ENCODE measurements at regions not wholly inside any gene's neighbourhood (a gene's known extent, or its start where the extent isn't known, plus 50 kb on each side); places are given as distances from the start of the nearest gene placed in this dataset.

DNA sequence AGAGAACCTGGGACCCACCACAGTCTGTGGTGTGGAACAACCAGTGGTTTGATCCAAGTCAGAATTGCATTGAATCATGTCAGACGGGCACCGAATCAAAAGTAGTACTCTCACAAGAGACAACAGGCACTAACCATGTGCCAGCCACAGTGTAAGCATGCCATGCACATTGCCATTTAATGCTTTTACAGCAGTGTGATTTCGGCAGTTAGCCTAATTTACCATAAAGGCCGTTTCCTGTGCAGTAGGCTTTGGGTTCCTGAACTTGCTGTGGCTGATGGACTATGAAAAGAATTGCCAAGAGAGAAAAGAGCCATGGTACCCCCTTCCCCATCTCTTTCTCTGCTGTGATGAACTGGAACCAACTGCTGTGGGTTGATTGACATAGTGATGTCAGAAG lies 540.6 kb downstream of the EBF1 start:
- POLR2A ChIA-PET, result no interaction called here
- TF ChIP-seq, protein P1, sequence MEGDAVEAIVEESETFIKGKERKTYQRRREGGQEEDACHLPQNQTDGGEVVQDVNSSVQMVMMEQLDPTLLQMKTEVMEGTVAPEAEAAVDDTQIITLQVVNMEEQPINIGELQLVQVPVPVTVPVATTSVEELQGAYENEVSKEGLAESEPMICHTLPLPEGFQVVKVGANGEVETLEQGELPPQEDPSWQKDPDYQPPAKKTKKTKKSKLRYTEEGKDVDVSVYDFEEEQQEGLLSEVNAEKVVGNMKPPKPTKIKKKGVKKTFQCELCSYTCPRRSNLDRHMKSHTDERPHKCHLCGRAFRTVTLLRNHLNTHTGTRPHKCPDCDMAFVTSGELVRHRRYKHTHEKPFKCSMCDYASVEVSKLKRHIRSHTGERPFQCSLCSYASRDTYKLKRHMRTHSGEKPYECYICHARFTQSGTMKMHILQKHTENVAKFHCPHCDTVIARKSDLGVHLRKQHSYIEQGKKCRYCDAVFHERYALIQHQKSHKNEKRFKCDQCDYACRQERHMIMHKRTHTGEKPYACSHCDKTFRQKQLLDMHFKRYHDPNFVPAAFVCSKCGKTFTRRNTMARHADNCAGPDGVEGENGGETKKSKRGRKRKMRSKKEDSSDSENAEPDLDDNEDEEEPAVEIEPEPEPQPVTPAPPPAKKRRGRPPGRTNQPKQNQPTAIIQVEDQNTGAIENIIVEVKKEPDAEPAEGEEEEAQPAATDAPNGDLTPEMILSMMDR (IDR thresholded peaks at IDR 0.05; ENCODE audit: control extremely low read depth, extremely low read depth, low read depth, missing control alignments), result no peak
- DNase-seq (ENCODE audit: extremely low spot score), result no peak
- CTCF ChIA-PET, result interaction anchor here (2.2 kb wide), 1 partner anchor 8 kb away, joined by 5 read pairs; no protein-coding TSS in a partner anchor

DNA sequence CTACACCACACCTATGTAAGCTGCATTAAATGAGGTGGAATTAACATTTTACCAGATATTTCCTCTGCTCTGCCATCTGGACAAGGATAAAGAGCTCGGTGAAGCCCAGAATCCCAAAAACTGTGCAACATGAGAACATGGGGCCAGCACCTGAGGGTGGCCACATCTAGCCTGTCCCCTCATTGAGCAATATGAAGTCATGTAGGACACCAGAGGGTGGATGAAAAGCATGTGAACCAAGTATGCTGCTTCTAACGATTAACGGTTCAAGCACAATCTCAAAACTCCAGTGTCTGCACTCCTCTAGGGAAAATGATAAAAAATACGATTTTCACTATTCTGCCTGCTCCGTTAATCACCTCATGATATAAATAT lies 545.8 kb downstream of the EBF1 start:
- TF ChIP-seq, protein P1 (IDR thresholded peaks at IDR 0.05; ENCODE audit: control extremely low read depth, extremely low read depth, low read depth, missing control alignments), result no peak
- no peak for DNase-seq (ENCODE audit: extremely low spot score)
- ChIA-PET CTCF (no interaction called here), POLR2A (no interaction called here)

DNA sequence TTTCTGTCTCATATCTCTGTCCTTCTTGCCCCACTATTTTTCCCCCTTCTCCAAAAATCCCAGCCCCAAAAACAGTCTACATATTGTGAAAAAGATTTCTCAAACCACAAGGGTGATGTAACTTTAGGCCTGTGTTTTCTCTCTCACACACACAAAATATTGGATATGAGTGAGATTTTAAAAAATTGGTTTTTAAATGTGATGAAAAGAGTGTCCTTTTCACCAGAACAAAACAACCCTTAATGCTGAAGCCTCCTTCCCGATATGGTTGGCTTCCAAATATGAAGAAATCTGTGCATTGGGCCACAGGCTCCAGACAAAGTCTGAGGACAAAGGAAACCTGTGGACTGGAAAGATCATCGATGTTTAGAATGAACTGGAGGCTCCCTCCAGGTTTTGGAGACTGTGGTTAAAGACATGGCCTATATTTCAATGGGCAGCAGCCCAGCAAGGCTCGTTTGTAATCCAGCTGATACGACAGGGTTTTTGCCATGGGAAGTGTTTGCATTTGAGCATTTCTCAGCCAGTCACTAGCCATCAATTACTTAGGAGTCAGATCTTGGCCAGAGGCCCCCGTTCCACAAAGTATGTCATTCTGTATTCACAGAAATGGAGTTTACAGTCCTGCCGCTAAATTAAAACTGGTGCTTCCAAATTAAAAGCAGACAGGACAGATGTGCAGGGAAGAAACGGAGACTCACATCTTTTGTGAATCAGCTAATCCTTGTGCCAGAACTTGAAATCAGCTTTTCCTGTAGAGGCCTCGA lies 546.3 kb downstream of the EBF1 start:
- no peak for DNase-seq (ENCODE audit: extremely low spot score)
- POLR2A ChIA-PET, result no interaction called here

DNA sequence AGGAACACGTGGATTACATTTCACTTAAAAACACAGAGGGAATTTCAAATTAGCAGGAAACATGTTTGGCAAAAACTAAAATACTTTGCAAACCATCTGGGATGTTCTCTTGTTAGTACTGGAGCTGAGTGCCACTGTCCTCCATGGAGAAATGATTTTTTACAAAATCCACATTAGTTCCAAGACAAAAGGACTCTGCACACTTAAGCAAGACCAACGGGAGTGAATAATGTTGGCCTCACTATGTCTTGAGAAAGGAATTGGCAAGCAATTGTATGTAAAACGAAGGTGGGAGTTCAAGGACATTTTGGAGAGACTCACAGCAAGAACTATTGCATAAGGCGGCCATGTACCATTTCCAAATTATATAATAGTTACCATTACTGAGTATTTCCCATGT lies 547.5 kb downstream of the EBF1 start:
- DNase-seq (ENCODE audit: extremely low spot score), result no peak
- ChIA-PET POLR2A (no interaction called here), CTCF (no interaction called here)
- TF ChIP-seq, protein P1 (IDR thresholded peaks at IDR 0.05; ENCODE audit: control extremely low read depth, extremely low read depth, low read depth, missing control alignments), result no peak

More for the DNA sequence above, 546.3 kb downstream of the EBF1 start:
- CTCF ChIA-PET, result interaction anchor here (1.0 kb wide), 1 partner anchor 19 kb away, joined by 3 read pairs; no protein-coding TSS in a partner anchor
- TF ChIP-seq, protein P1 (IDR thresholded peaks at IDR 0.05; ENCODE audit: control extremely low read depth, extremely low read depth, low read depth, missing control alignments), result no peak

DNA sequence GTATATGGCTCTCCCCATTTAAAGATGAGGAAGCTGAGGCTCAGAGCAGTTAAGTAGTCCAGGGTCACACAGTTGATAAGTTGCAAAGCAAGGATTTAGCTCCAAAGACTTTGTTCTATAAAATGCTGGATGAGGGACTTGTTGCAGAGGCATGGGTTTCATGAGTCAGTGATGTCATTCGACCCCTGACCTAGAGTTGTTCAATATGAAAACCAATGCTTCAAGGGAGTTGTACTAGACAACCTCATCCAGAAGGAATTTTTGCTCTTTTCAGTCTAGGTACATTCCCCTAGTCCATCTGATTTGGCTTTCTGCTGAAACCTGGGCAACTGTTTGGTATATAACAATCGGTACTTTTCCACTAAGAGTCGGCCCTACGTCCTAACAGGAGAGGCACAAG lies 550.4 kb downstream of the EBF1 start:
- POLR2A ChIA-PET, result no interaction called here
- CTCF ChIA-PET, result interaction anchor here (1.4 kb wide), 1 partner anchor 8 kb away, joined by 4 read pairs; no protein-coding TSS in a partner anchor
- DNase-seq (ENCODE audit: extremely low spot score), result no peak

DNA sequence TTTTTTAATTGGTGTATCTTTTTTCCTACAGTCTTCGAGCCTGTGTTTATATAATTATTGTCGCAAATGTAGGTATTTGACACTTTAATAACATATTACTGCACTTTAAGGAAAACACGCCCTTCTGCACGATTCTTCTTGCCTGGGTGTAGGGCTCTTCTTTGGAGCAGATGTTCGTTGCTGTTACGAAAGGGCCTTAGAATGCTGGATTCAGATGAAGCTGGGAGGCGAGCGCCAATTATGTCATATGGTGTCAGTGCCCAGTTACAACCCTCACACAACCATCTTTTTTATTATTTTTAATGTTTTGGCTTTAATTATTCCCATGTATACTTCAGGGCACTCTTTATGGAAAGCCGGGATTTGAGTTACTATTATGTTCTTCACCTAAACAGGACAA lies 553.0 kb downstream of the EBF1 start:
- TF ChIP-seq, protein P1 (IDR thresholded peaks at IDR 0.05; ENCODE audit: control extremely low read depth, extremely low read depth, low read depth, missing control alignments), result no peak
- ChIA-PET CTCF (interaction anchor here (1.4 to 2.2 kb wide), 3 partner anchors 14 to 125 kb away, joined by 3 to 6 read pairs (median 5); no protein-coding TSS in a partner anchor), POLR2A (no interaction called here)
- DNase-seq (ENCODE audit: extremely low spot score), result no peak

More for the DNA sequence above, 550.4 kb downstream of the EBF1 start:
- TF ChIP-seq, protein P1 (IDR thresholded peaks at IDR 0.05; ENCODE audit: control extremely low read depth, extremely low read depth, low read depth, missing control alignments), result no peak
